Cardiac fibroblast (primary cell): ENCODE measurements at regions not wholly inside any gene's neighbourhood (a gene's known extent, or its start where the extent isn't known, plus 50 kb on each side); places are given as distances from the start of the nearest gene placed in this dataset.
"Not testable (repeated sequence)": the region's sequence is repeated elsewhere in the genome, so short reads cannot be mapped to it uniquely, and the experiment has no call there.

ENCODE experiments used
- DNase-seq, 2 donors: peaks; one replicate each; pipeline versions ENCODE4 v3.0.0 to v3.0.0-alpha.2; 2010; ENCODE audit warnings: low read depth in 2 of 2
- H3K4me3 ChIP-seq, 2 donors: replicated peaks in 1 of 2; 1 replicate in 1 of 2; 2 replicates in 1 of 2; pipeline ENCODE4 v1.5.1; 2011; ENCODE audit warnings: low read depth in 2 of 2, low read length in 2 of 2, mild to moderate bottlenecking in 2 of 2, moderate library complexity in 1 of 2
- CTCF ChIP-seq: IDR thresholded peaks from one replicate; pipeline ENCODE4 v1.5.1; 2011; ENCODE audit warnings: low read depth, mild to moderate bottlenecking, low read length, inconsistent platforms

GRCh38 chr2:16067866-16068551, 127.7 kb downstream of the MYCN start:
- no peak for DNase-seq
- H3K4me3 ChIP-seq: no peak overlapping the region
- no peak for TF ChIP-seq CTCF

DNA sequence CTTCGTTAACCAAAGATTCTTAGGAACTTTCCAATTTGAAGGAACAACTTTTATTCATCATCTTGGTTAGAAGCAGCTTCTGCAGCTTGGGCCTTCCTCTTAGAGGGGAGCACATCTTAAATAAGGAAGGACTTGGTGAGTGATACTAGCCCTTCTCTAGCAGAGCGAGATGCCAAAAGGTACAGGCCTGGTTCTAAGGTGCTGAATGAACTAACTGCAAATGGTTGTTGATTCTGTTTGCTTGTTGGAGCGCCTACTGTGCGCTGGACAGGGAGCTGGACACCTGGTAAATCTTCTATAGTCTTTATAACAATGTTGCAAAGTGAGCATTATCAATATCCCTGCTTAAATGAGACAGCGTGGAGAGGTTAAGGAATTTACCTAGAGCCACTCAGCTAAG, 127.1 kb downstream of the MYCN start:
- no peak for DNase-seq
- no peak overlapping the region for H3K4me3 ChIP-seq
- no peak for TF ChIP-seq CTCF

DNA sequence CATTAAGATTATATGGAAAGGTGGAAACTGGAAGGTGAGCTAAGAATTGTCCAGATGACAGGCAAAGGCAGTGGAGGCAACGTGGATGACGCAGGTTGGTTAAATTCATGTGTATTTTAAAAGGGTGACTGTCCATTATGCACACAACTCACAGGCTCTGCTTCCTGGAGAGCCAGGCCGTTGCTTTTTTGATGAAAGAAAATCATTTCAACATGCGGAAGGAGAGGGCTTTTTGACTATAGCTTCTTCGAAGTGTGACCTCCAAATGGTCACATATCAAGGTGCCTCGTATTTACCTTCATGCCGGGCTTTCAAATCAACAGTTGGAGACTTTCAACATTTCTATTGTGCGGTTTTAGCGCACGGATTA, 126.7 kb downstream of the MYCN start:
- no peak for TF ChIP-seq CTCF
- H3K4me3 ChIP-seq: no peak overlapping the region
- DNase-seq: no peak

DNA sequence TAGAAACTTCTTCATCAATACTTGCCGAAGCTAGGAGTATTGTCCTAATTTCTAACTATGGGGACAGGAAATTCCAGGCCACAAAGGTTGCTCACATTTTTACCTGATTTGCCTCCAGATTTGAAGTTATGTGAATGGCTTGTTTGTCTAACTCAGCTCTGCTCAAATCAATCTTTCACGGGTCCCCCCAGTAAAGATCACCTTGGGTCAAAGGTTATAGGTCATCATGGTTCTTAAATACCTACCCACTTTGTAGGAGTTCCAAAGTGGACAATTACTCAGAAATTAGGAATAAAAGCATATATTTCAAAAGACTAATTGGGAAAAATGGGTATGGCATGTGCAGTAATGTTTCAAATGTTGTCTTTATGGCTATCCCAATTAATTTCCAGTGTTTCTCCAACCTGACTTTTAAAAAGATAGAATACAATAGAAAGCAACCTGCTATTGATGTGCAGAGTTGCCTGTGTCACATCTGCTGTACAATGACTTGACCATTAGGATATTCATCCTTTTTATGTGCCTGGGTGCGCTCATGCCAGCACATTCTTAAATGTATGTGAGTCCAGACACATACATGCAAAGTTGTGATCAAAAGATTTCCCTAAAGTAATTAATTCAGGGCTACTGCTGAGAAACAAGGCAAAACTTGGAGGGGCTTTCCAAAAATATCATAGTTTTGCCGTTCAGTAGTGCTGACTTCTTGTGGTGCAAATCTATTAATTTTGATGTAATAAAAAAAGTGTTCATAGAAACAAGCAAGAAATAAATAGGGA, 126.1 kb downstream of the MYCN start:
- no peak overlapping the region for H3K4me3 ChIP-seq
- TF ChIP-seq CTCF: no peak
- DNase-seq: no peak

GRCh38 chr2:16065272-16066069, 125.1 kb downstream of the MYCN start:
- H3K4me3 ChIP-seq, DNase-seq: not testable (repeated sequence)

GRCh38 chr2:16064745-16065144, 124.4 kb downstream of the MYCN start:
- no peak for TF ChIP-seq CTCF
- no peak for DNase-seq
- H3K4me3 ChIP-seq: no peak overlapping the region
